HEK293T (cell line): ENCODE measurements at regions not wholly inside any gene's neighbourhood (a gene's known extent, or its start where the extent isn't known, plus 50 kb on each side); places are given as distances from the start of the nearest gene placed in this dataset.

Source experiments
- BHLHE40 ChIP-seq: fragments of 450-650 bp; IDR thresholded peaks from 2 replicates; pipeline ENCODE4 v1.6.1; 2016; ENCODE audit warnings: mild to moderate bottlenecking, moderate library complexity, borderline replicate concordance
- CTBP1 ChIP-seq: fragments of 450-650 bp; IDR thresholded peaks from 2 replicates; pipeline ENCODE4 v1.6.1; 2016; ENCODE audit warnings: borderline replicate concordance
- FOXA1 ChIP-seq: fragments of 450-650 bp; IDR thresholded peaks from 2 replicates; pipeline ENCODE4 v1.6.1; 2016; ENCODE audit warnings: mild to moderate bottlenecking
- FOXM1 ChIP-seq: fragments of 450-650 bp; IDR thresholded peaks from 2 replicates; pipeline ENCODE4 v1.6.1; 2017; ENCODE audit warnings: mild to moderate bottlenecking, borderline replicate concordance
- HDGF ChIP-seq: fragments of 450-650 bp; IDR thresholded peaks from 2 replicates; pipeline ENCODE4 v1.6.1; 2017; ENCODE audit warnings: antibody characterized with exemption, borderline replicate concordance
- L3MBTL2 ChIP-seq: fragments of 450-650 bp; conservative IDR thresholded peaks from 2 replicates; pipeline ENCODE4 v1.6.1; 2016; ENCODE audit warnings: mild to moderate bottlenecking
- NFRKB ChIP-seq: fragments of 450-650 bp; IDR thresholded peaks from 2 replicates; pipeline ENCODE4 v1.6.1; 2016; ENCODE audit warnings: mild to moderate bottlenecking, moderate library complexity
- PKNOX1 ChIP-seq: fragments of 450-650 bp; IDR thresholded peaks from 2 replicates; pipeline ENCODE4 v1.6.1; 2016
- SP1 ChIP-seq: fragments of 450-650 bp; IDR thresholded peaks from 2 replicates; pipeline ENCODE4 v1.6.1; 2017
- SUZ12 ChIP-seq: fragments of 450-650 bp; IDR thresholded peaks from 2 replicates; pipeline ENCODE4 v1.6.1; 2016; ENCODE audit warnings: mild to moderate bottlenecking
- TARDBP ChIP-seq: fragments of 450-650 bp; IDR thresholded peaks from 2 replicates; pipeline ENCODE4 v1.6.1; 2016

GRCh38 chr1:55272994-55273393, 57.8 kb upstream of the USP24 start:
- TF ChIP-seq PKNOX1 (no peak), HDGF (no peak), TARDBP (no peak), L3MBTL2 (no peak), BHLHE40 (no peak), CTBP1 (no peak), FOXA1 (no peak), SP1 (no peak), NFRKB (no peak), FOXM1 (no peak), SUZ12 (no peak)
